ENCODE measurements at regions not wholly inside any gene's neighbourhood (a gene's known extent, or its start where the extent isn't known, plus 50 kb on each side); places are given as distances from the start of the nearest gene placed in this dataset.

- no peak for TF ChIP-seq REST (IDR thresholded peaks at IDR 0.05; ENCODE audit: insufficient read depth in 1 of 2, low read depth in 2 of 2, low read length in 2 of 2)
- TF ChIP-seq POLR2AphosphoS5 (IDR thresholded peaks at IDR 0.05; ENCODE audit: low read depth, low read length), result no peak
Measured at GRCh38 chr17:13387952-13388351, 213.8 kb downstream of the HS3ST3A1 start.
